ENCODE measurements at regions not wholly inside any gene's neighbourhood (a gene's known extent, or its start where the extent isn't known, plus 50 kb on each side); places are given as distances from the start of the nearest gene placed in this dataset.

- Histone ChIP-seq H3K4me1 (ENCODE audit: control insufficient read depth in 3 of 3, insufficient read depth in 3 of 3, low read length in 3 of 3) (no peaks in the 10 kb centered on the region), H3K9ac (ENCODE audit: low read depth in 1 of 3, low read length in 3 of 3) (no peak overlapping the region)
These were observed 175.9 kb downstream of the CEMIP2 start for GRCh38 chr9:71592400-71592799.

GRCh38 chr9:71590362-71590761 lies 178.0 kb downstream of the CEMIP2 start:
- H3K4me1 ChIP-seq (ENCODE audit: control insufficient read depth in 3 of 3, insufficient read depth in 3 of 3, low read length in 3 of 3) = no peaks in the 10 kb centered on the region

More at GRCh38 chr9:71592400-71592799, 175.9 kb downstream of the CEMIP2 start:
- no peak overlapping the region for H3K27ac ChIP-seq (ENCODE audit: low read depth, low read length)
- no peaks in the 10 kb centered on the region for H3K9me3 ChIP-seq (ENCODE audit: control insufficient read depth in 3 of 3, low read length in 3 of 3)
- H3K36me3 ChIP-seq (ENCODE audit: control insufficient read depth in 3 of 3, insufficient read depth in 3 of 3, low read length in 3 of 3) = no peaks in the 10 kb centered on the region
- no peak overlapping the region for H3K4me3 ChIP-seq (ENCODE audit: low read length in 3 of 3)
- no peaks in the 10 kb centered on the region for H3K27me3 ChIP-seq (ENCODE audit: control insufficient read depth in 3 of 3, insufficient read depth in 3 of 3, low read length in 3 of 3)

GRCh38 chr9:71589612-71590011 lies 178.7 kb downstream of the CEMIP2 start:
- Histone ChIP-seq H3K27ac (ENCODE audit: low read depth, low read length) (no peak overlapping the region), H3K9ac (ENCODE audit: low read depth in 1 of 3, low read length in 3 of 3) (no peak overlapping the region), H3K9me3 (ENCODE audit: control insufficient read depth in 3 of 3, low read length in 3 of 3) (no peaks in the 10 kb centered on the region), H3K36me3 (ENCODE audit: control insufficient read depth in 3 of 3, insufficient read depth in 3 of 3, low read length in 3 of 3) (no peaks in the 10 kb centered on the region), H3K27me3 (ENCODE audit: control insufficient read depth in 3 of 3, insufficient read depth in 3 of 3, low read length in 3 of 3) (no peaks in the 10 kb centered on the region), H3K4me1 (ENCODE audit: control insufficient read depth in 3 of 3, insufficient read depth in 3 of 3, low read length in 3 of 3) (no peaks in the 10 kb centered on the region), H3K4me3 (ENCODE audit: low read length in 3 of 3) (no peak overlapping the region)

More at GRCh38 chr9:71590362-71590761, 178.0 kb downstream of the CEMIP2 start:
- Histone ChIP-seq H3K4me3 (ENCODE audit: low read length in 3 of 3) (no peak overlapping the region), H3K36me3 (ENCODE audit: control insufficient read depth in 3 of 3, insufficient read depth in 3 of 3, low read length in 3 of 3) (no peaks in the 10 kb centered on the region), H3K27ac (ENCODE audit: low read depth, low read length) (no peak overlapping the region), H3K27me3 (ENCODE audit: control insufficient read depth in 3 of 3, insufficient read depth in 3 of 3, low read length in 3 of 3) (no peaks in the 10 kb centered on the region), H3K9me3 (ENCODE audit: control insufficient read depth in 3 of 3, low read length in 3 of 3) (no peaks in the 10 kb centered on the region), H3K9ac (ENCODE audit: low read depth in 1 of 3, low read length in 3 of 3) (no peak overlapping the region)

- no peaks in the 10 kb centered on the region for H3K9me3 ChIP-seq (ENCODE audit: control insufficient read depth in 3 of 3, low read length in 3 of 3)
- H3K4me3 ChIP-seq (ENCODE audit: low read length in 3 of 3) = no peak overlapping the region
- no peak overlapping the region for H3K9ac ChIP-seq (ENCODE audit: low read depth in 1 of 3, low read length in 3 of 3)
- no peak overlapping the region for H3K27ac ChIP-seq (ENCODE audit: low read depth, low read length)
- H3K36me3 ChIP-seq (ENCODE audit: control insufficient read depth in 3 of 3, insufficient read depth in 3 of 3, low read length in 3 of 3) = no peaks in the 10 kb centered on the region
- no peaks in the 10 kb centered on the region for H3K27me3 ChIP-seq (ENCODE audit: control insufficient read depth in 3 of 3, insufficient read depth in 3 of 3, low read length in 3 of 3)
- no peaks in the 10 kb centered on the region for H3K4me1 ChIP-seq (ENCODE audit: control insufficient read depth in 3 of 3, insufficient read depth in 3 of 3, low read length in 3 of 3)
These were observed 180.5 kb downstream of the CEMIP2 start for GRCh38 chr9:71587576-71588362.

GRCh38 chr9:71583792-71584191 lies 184.5 kb downstream of the CEMIP2 start:
- Histone ChIP-seq H3K27me3 (ENCODE audit: control insufficient read depth in 3 of 3, insufficient read depth in 3 of 3, low read length in 3 of 3) (no peaks in the 10 kb centered on the region), H3K4me3 (ENCODE audit: low read length in 3 of 3) (no peak overlapping the region), H3K36me3 (ENCODE audit: control insufficient read depth in 3 of 3, insufficient read depth in 3 of 3, low read length in 3 of 3) (no peaks in the 10 kb centered on the region), H3K9me3 (ENCODE audit: control insufficient read depth in 3 of 3, low read length in 3 of 3) (no peaks in the 10 kb centered on the region), H3K4me1 (ENCODE audit: control insufficient read depth in 3 of 3, insufficient read depth in 3 of 3, low read length in 3 of 3) (no peaks in the 10 kb centered on the region), H3K9ac (ENCODE audit: low read depth in 1 of 3, low read length in 3 of 3) (no peak overlapping the region), H3K27ac (ENCODE audit: low read depth, low read length) (no peak overlapping the region)

GRCh38 chr9:71582347-71582746 lies 186.0 kb downstream of the CEMIP2 start:
- Histone ChIP-seq H3K9me3 (ENCODE audit: control insufficient read depth in 3 of 3, low read length in 3 of 3) (no peaks in the 10 kb centered on the region), H3K36me3 (ENCODE audit: control insufficient read depth in 3 of 3, insufficient read depth in 3 of 3, low read length in 3 of 3) (no peaks in the 10 kb centered on the region), H3K4me3 (ENCODE audit: low read length in 3 of 3) (no peak overlapping the region)

GRCh38 chr9:71581101-71581500 lies 187.2 kb downstream of the CEMIP2 start:
- Histone ChIP-seq H3K4me1 (ENCODE audit: control insufficient read depth in 3 of 3, insufficient read depth in 3 of 3, low read length in 3 of 3) (no peaks in the 10 kb centered on the region), H3K4me3 (ENCODE audit: low read length in 3 of 3) (no peak overlapping the region), H3K9me3 (ENCODE audit: control insufficient read depth in 3 of 3, low read length in 3 of 3) (no peaks in the 10 kb centered on the region), H3K27ac (ENCODE audit: low read depth, low read length) (no peak overlapping the region), H3K27me3 (ENCODE audit: control insufficient read depth in 3 of 3, insufficient read depth in 3 of 3, low read length in 3 of 3) (peaks cover 0 to 3% (median 0%) of the 10 kb centered on the region in 3 donors), H3K36me3 (ENCODE audit: control insufficient read depth in 3 of 3, insufficient read depth in 3 of 3, low read length in 3 of 3) (no peaks in the 10 kb centered on the region), H3K9ac (ENCODE audit: low read depth in 1 of 3, low read length in 3 of 3) (no peak overlapping the region)

More at GRCh38 chr9:71582347-71582746, 186.0 kb downstream of the CEMIP2 start:
- H3K27ac ChIP-seq (ENCODE audit: low read depth, low read length) = no peak overlapping the region
- H3K27me3 ChIP-seq (ENCODE audit: control insufficient read depth in 3 of 3, insufficient read depth in 3 of 3, low read length in 3 of 3) = peaks cover 0 to 3% (median 0%) of the 10 kb centered on the region in 3 donors
- H3K9ac ChIP-seq (ENCODE audit: low read depth in 1 of 3, low read length in 3 of 3) = no peak overlapping the region
- H3K4me1 ChIP-seq (ENCODE audit: control insufficient read depth in 3 of 3, insufficient read depth in 3 of 3, low read length in 3 of 3) = no peaks in the 10 kb centered on the region

GRCh38 chr9:71571186-71571585 lies 197.1 kb downstream of the CEMIP2 start:
- no peaks in the 10 kb centered on the region for H3K9me3 ChIP-seq (ENCODE audit: control insufficient read depth in 3 of 3, low read length in 3 of 3)
- H3K36me3 ChIP-seq (ENCODE audit: control insufficient read depth in 3 of 3, insufficient read depth in 3 of 3, low read length in 3 of 3) = no peaks in the 10 kb centered on the region
- H3K4me1 ChIP-seq (ENCODE audit: control insufficient read depth in 3 of 3, insufficient read depth in 3 of 3, low read length in 3 of 3) = no peaks in the 10 kb centered on the region
- H3K4me3 ChIP-seq (ENCODE audit: low read length in 3 of 3) = no peak overlapping the region
- H3K9ac ChIP-seq (ENCODE audit: low read depth in 1 of 3, low read length in 3 of 3) = no peak overlapping the region
- H3K27ac ChIP-seq (ENCODE audit: low read depth, low read length) = no peak overlapping the region
- no peaks in the 10 kb centered on the region for H3K27me3 ChIP-seq (ENCODE audit: control insufficient read depth in 3 of 3, insufficient read depth in 3 of 3, low read length in 3 of 3)

GRCh38 chr9:71567890-71568289 lies 200.4 kb downstream of the CEMIP2 start:
- Histone ChIP-seq H3K4me3 (ENCODE audit: low read length in 3 of 3) (no peak overlapping the region), H3K9ac (ENCODE audit: low read depth in 1 of 3, low read length in 3 of 3) (no peak overlapping the region)

GRCh38 chr9:71562140-71562539 lies 206.2 kb downstream of the CEMIP2 start:
- H3K27ac ChIP-seq (ENCODE audit: low read depth, low read length) = no peak overlapping the region
- H3K27me3 ChIP-seq (ENCODE audit: control insufficient read depth in 3 of 3, insufficient read depth in 3 of 3, low read length in 3 of 3) = no peaks in the 10 kb centered on the region
- H3K9me3 ChIP-seq (ENCODE audit: control insufficient read depth in 3 of 3, low read length in 3 of 3) = no peaks in the 10 kb centered on the region
- no peak overlapping the region for H3K4me3 ChIP-seq (ENCODE audit: low read length in 3 of 3)
- H3K36me3 ChIP-seq (ENCODE audit: control insufficient read depth in 3 of 3, insufficient read depth in 3 of 3, low read length in 3 of 3) = no peaks in the 10 kb centered on the region
- no peaks in the 10 kb centered on the region for H3K4me1 ChIP-seq (ENCODE audit: control insufficient read depth in 3 of 3, insufficient read depth in 3 of 3, low read length in 3 of 3)
- H3K9ac ChIP-seq (ENCODE audit: low read depth in 1 of 3, low read length in 3 of 3) = no peak overlapping the region

More at GRCh38 chr9:71567890-71568289, 200.4 kb downstream of the CEMIP2 start:
- Histone ChIP-seq H3K9me3 (ENCODE audit: control insufficient read depth in 3 of 3, low read length in 3 of 3) (no peaks in the 10 kb centered on the region), H3K4me1 (ENCODE audit: control insufficient read depth in 3 of 3, insufficient read depth in 3 of 3, low read length in 3 of 3) (no peaks in the 10 kb centered on the region), H3K27ac (ENCODE audit: low read depth, low read length) (no peak overlapping the region), H3K36me3 (ENCODE audit: control insufficient read depth in 3 of 3, insufficient read depth in 3 of 3, low read length in 3 of 3) (no peaks in the 10 kb centered on the region), H3K27me3 (ENCODE audit: control insufficient read depth in 3 of 3, insufficient read depth in 3 of 3, low read length in 3 of 3) (no peaks in the 10 kb centered on the region)
